Loucy (cell line): ENCODE measurements at regions not wholly inside any gene's neighbourhood (a gene's known extent, or its start where the extent isn't known, plus 50 kb on each side); places are given as distances from the start of the nearest gene placed in this dataset.
"Not testable (repeated sequence)": the region's sequence is repeated elsewhere in the genome, so short reads cannot be mapped to it uniquely, and the experiment has no call there.

Experiments used
- H2AFZ ChIP-seq: fragments of 200-600 bp; sonication (generic); 2 replicates; pipeline ENCODE4 v1.6.0; 2016; ENCODE audit warnings: antibody characterized with exemption, mild to moderate bottlenecking, low read length, moderate library complexity
- H3F3A ChIP-seq: fragments of 200-600 bp; 2 replicates; pipeline ENCODE4 v1.6.0; 2016; ENCODE audit warnings: antibody characterized with exemption, low read depth, mild to moderate bottlenecking
- H3K27me3 ChIP-seq: fragments of 200-600 bp; sonication (generic); 2 replicates; pipeline ENCODE4 v1.6.1; 2014; ENCODE audit warnings: low read length, mild to moderate bottlenecking; ENCODE audit not compliant: insufficient read depth, poor library complexity, severe bottlenecking
- H3K36me3 ChIP-seq: fragments of 200-600 bp; sonication (generic); 2 replicates; pipeline ENCODE4 v1.6.1; 2016; ENCODE audit warnings: low read length; ENCODE audit not compliant: insufficient read depth
- H3K4me1 ChIP-seq: fragments of 200-600 bp; sonication (generic); 2 replicates; pipeline ENCODE4 v1.5.1; 2014; ENCODE audit warnings: low read length, mild to moderate bottlenecking; ENCODE audit not compliant: insufficient read depth, poor library complexity, severe bottlenecking
- H3K4me2 ChIP-seq: fragments of 200-600 bp; sonication (generic); 2 replicates; pipeline ENCODE4 v1.6.0; 2014; ENCODE audit warnings: antibody characterized with exemption, low read length, low read depth, mild to moderate bottlenecking; ENCODE audit not compliant: poor library complexity, severe bottlenecking
- H3K4me3 ChIP-seq: fragments of 200-600 bp; sonication (generic); 2 replicates; pipeline ENCODE4 v1.5.1; 2014; ENCODE audit warnings: low read length, mild to moderate bottlenecking, mixed read lengths; ENCODE audit not compliant: poor library complexity, severe bottlenecking
- H3K79me2 ChIP-seq: fragments of 200-600 bp; sonication (generic); 2 replicates; pipeline ENCODE4 v1.6.1; 2014; ENCODE audit warnings: low read length; ENCODE audit not compliant: insufficient read depth
- H3K9ac ChIP-seq: fragments of 200-600 bp; sonication (generic); 2 replicates; pipeline ENCODE4 v1.6.0; 2014; ENCODE audit warnings: mild to moderate bottlenecking, low read depth, low read length, moderate library complexity; ENCODE audit not compliant: poor library complexity, severe bottlenecking
- H3K9me2 ChIP-seq: fragments of 200-600 bp; sonication (generic); replicated peaks from 2 replicates; pipeline ENCODE4 v1.6.1; 2016; ENCODE audit warnings: low read depth, low read length, mixed read lengths
- H3K9me3 ChIP-seq: fragments of 200-600 bp; sonication (generic); 2 replicates; pipeline ENCODE4 v1.6.1; 2014; ENCODE audit warnings: mild to moderate bottlenecking, antibody characterized with exemption, low read length, low read depth; ENCODE audit not compliant: insufficient read depth
- H4K20me1 ChIP-seq: fragments of 200-600 bp; sonication (generic); 2 replicates; pipeline ENCODE4 v1.6.0; 2014; ENCODE audit warnings: antibody characterized with exemption, low read length, mild to moderate bottlenecking; ENCODE audit not compliant: insufficient read depth, poor library complexity, severe bottlenecking
- CTCF ChIP-seq: fragments of 200-600 bp; sonication (generic); conservative IDR thresholded peaks from 2 replicates; pipeline ENCODE4 v1.5.1; 2014; ENCODE audit warnings: mild to moderate bottlenecking, antibody characterized with exemption, low read length
- EZH2phosphoT487 ChIP-seq: fragments of 200-600 bp; IDR thresholded peaks from 2 replicates; pipeline ENCODE4 v1.6.1; 2018; ENCODE audit warnings: antibody characterized with exemption, mild to moderate bottlenecking, moderate library complexity, borderline replicate concordance

GRCh38 chr11:24216488-24216887 is 280.4 kb upstream of the LUZP2 start:
- Histone ChIP-seq H3K9ac (no peak overlapping the region), H3K9me2 (no peaks in the 10 kb centered on the region), H3F3A (no peaks in the 10 kb centered on the region), H3K9me3 (0 out of 2 replicates have a peak, but pooled peaks cover 3% of the 10 kb centered on the region), H3K27me3 (no peaks in the 10 kb centered on the region), H3K4me1 (no peaks in the 10 kb centered on the region), H3K4me3 (no peak overlapping the region), H4K20me1 (no peaks in the 10 kb centered on the region), H2AFZ (no peak overlapping the region), H3K79me2 (no peaks in the 10 kb centered on the region), H3K4me2 (no peak overlapping the region), H3K36me3 (no peaks in the 10 kb centered on the region)
- TF ChIP-seq CTCF = no peak
- TF ChIP-seq EZH2phosphoT487 = no peak

GRCh38 chr11:24217319-24217718 is 279.5 kb upstream of the LUZP2 start:
- not testable (repeated sequence) for H2AFZ ChIP-seq, H3K4me1 ChIP-seq, H3K9ac ChIP-seq, H3K36me3 ChIP-seq, H3K4me3 ChIP-seq, H3K9me2 ChIP-seq, H3K79me2 ChIP-seq, H3K4me2 ChIP-seq, H4K20me1 ChIP-seq, H3K9me3 ChIP-seq, H3K27me3 ChIP-seq, H3F3A ChIP-seq

GRCh38 chr11:24225501-24225900 is 271.4 kb upstream of the LUZP2 start:
- Histone ChIP-seq H3K9ac (no peak overlapping the region), H3K9me3 (no peaks in the 10 kb centered on the region), H3F3A (no peaks in the 10 kb centered on the region), H3K4me1 (no peaks in the 10 kb centered on the region), H3K4me3 (no peak overlapping the region), H3K79me2 (no peaks in the 10 kb centered on the region), H2AFZ (no peak overlapping the region), H3K4me2 (no peak overlapping the region), H3K9me2 (no peaks in the 10 kb centered on the region), H4K20me1 (no peaks in the 10 kb centered on the region), H3K36me3 (no peaks in the 10 kb centered on the region), H3K27me3 (no peaks in the 10 kb centered on the region)
- no peak for TF ChIP-seq CTCF
- no peak for TF ChIP-seq EZH2phosphoT487

GRCh38 chr11:24226606-24227005 is 270.2 kb upstream of the LUZP2 start:
- Histone ChIP-seq H3K79me2 (no peaks in the 10 kb centered on the region), H3K27me3 (no peaks in the 10 kb centered on the region), H3K4me3 (no peak overlapping the region)

More at GRCh38 chr11:24226606-24227005, 270.2 kb upstream of the LUZP2 start:
- H3K4me2 ChIP-seq = no peak overlapping the region
- no peaks in the 10 kb centered on the region for H3K36me3 ChIP-seq
- H2AFZ ChIP-seq = no peak overlapping the region
- no peaks in the 10 kb centered on the region for H3K4me1 ChIP-seq
- H3K9me2 ChIP-seq = no peaks in the 10 kb centered on the region
- TF ChIP-seq EZH2phosphoT487 (no peak), CTCF (no peak)
- no peaks in the 10 kb centered on the region for H3K9me3 ChIP-seq
- H3K9ac ChIP-seq = no peak overlapping the region
- H3F3A ChIP-seq = no peaks in the 10 kb centered on the region
- H4K20me1 ChIP-seq = no peaks in the 10 kb centered on the region
